HG03060 (cell line): ENCODE measurements at regions not wholly inside any gene's neighbourhood (a gene's known extent, or its start where the extent isn't known, plus 50 kb on each side); places are given as distances from the start of the nearest gene placed in this dataset.
"Not testable (repeated sequence)": the region's sequence is repeated elsewhere in the genome, so short reads cannot be mapped to it uniquely, and the experiment has no call there.

ENCODE experiments used
- ATAC-seq: cut with Tn5 transposase; IDR thresholded peaks from one replicate; pipeline ENCODE4 v1.9.1; 2021; ENCODE audit warnings: low read depth, moderate number of reproducible peaks; ENCODE audit not compliant: unreplicated experiment

DNA sequence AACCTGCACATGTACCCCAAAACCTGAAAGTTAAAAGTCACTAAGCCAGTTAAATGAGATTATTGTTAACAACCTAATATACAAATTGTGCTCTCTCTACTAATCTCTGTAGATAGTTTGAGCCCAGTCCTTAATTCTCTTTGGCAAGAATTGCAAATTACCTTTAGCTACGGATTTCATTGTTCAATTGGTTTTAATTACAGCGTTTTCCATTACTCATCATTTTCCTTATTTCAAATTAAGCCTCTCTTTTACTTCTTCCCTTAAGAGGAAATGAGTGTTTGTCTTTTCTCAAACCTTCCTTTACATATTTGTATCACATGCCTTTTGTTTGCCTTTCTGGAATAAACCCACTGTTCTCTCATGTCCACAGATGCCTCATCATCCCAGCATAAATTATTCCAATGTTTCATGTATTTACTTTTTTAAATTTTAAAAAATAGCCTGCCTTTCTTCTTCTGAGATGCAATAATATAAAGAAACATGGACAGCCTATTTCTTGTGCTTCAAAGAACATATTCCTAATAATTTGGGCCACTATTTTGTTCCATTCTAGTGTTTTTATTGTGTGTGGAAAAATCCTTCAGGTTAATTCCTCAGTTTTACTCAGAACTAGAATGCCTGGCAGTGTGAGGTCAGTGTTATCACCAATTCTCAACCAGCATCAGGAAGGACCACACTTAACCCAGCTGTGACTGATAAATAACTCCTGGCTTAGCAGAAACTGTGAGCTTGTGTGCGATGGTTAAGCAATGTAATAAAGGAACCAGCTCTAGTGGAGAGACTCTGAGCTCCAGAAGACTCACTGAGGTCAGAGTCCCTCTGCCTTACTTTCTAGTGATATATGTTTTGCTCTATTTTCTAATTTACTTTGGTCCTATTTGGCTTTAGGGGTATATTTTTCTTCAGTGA, 600.5 kb downstream of the LTN1 start:
- ATAC-seq: no peak

- no peak for ATAC-seq
Measured at GRCh38 chr21:28387220-28387619, 605.5 kb downstream of the LTN1 start.

GRCh38 chr21:28385845-28386244, 606.8 kb downstream of the LTN1 start:
- ATAC-seq: no peak

- ATAC-seq: not testable (repeated sequence)
Measured at GRCh38 chr21:28381000-28381745, 611.5 kb downstream of the LTN1 start.

GRCh38 chr21:28380241-28380640, 612.4 kb downstream of the LTN1 start:
- no peak for ATAC-seq

DNA sequence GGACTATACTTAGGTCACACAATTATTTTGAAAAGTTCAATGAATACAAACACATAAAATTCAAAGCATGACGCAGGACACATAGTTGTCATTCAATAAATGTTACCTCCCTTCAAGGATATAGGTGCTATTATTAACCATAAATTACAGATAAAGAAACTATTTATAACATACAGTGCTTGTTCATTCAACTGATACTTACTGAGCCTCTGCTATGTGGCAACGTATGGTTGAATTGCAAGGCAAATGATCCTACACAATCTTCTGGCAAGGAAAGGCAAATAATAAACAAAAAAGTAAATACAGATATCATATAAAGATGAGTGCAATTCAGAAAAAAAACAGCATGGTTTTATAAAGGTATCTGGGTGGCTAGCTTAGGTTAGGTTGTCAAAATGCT, 614.7 kb downstream of the LTN1 start:
- no peak for ATAC-seq

GRCh38 chr21:28375708-28376385, 616.8 kb downstream of the LTN1 start:
- no peak for ATAC-seq

GRCh38 chr21:28374881-28375280, 617.8 kb downstream of the LTN1 start:
- ATAC-seq: no peak

GRCh38 chr21:28371713-28372112, 621.0 kb downstream of the LTN1 start:
- no peak for ATAC-seq

- no peak for ATAC-seq
Measured at GRCh38 chr21:28359300-28359699, 633.4 kb downstream of the LTN1 start.

- no peak for ATAC-seq
Measured at GRCh38 chr21:28358702-28359101, 634.0 kb downstream of the LTN1 start.

- no peak for ATAC-seq
Measured at GRCh38 chr21:28358170-28358569, 634.5 kb downstream of the LTN1 start.

DNA sequence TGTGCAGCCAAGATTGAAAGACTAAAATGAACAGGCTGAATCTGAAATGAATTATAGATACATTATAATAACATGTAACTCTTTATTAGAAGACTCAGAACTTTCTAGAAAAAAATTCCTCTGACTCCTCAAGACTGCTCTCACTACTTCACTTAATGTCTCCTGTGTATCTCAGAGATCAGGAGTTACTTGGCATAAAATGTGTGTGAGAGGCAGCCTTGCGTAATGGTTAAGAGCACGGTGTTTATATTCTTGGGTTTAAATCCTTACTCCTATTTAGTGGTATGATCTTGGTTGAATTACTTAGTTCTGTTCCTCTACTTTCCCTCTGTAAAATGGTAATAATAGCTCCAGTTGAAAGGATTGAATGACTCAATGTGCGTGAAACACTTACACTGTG, 634.9 kb downstream of the LTN1 start:
- ATAC-seq: no peak

GRCh38 chr21:28356422-28356821, 636.3 kb downstream of the LTN1 start:
- no peak for ATAC-seq

DNA sequence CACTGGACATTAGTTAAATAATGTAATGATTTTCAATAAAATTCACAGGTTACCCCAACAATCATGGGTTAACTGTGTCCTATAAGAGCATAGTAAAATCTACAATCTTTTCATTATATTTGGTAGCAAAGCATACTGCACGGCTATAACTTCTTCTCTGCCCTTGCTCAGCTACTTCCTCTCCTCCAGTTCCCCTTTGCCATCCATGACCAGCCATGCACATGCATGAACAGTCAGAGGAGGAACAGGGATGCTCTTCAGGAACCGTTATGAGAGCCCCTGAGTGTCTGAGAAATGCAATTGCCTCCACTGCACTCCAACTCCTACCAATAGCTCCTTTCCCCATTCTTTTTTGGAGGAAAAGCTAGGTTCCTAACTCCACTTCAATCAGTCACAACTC, 646.7 kb downstream of the LTN1 start:
- ATAC-seq: no peak

DNA sequence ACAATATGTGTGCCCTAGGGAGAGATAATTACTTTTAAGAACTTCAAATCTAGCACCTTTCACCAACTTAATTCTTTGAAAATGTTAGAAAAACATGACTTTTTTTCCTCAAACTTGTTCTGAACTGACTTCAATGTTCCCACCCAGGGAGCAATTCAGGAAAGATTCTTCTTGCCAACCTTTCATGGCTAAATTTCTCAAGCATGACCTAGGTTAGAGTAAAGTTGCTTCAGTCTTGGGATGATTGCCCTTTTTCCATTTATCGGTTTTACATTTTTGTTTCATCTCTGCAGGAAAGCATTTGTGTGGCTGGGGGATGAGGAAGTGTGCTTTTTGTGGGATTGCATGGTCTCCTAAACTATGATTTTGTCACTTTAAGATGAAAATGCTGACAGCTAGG, 647.7 kb downstream of the LTN1 start:
- ATAC-seq: no peak

DNA sequence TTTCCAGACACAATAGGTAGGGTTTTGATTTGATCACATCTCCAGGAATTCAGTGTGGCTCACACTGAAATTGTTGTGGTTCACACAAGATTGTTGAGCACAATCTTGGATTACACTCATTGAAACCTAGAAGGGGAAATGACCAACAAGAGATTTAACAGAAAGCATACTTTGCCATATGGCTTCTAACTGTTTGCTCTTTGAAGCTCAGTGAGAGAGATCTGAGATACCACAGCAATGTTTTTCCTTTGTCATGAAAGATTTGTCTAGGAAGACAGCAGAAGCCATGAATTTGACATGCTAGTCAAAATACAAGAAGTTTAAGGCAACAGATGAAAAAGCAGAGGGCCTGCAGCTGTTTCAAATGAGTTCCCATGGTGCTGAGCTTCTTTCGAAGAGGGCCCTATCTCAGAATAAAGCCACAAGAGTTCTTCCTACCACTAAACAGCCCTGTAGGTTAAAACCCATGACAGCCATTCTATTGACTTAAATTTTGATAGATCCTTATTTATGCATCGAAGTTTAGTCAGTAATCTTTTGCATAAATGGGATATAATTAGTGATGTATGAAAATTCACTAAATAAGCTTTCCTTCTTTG, 650.4 kb downstream of the LTN1 start:
- no peak for ATAC-seq

DNA sequence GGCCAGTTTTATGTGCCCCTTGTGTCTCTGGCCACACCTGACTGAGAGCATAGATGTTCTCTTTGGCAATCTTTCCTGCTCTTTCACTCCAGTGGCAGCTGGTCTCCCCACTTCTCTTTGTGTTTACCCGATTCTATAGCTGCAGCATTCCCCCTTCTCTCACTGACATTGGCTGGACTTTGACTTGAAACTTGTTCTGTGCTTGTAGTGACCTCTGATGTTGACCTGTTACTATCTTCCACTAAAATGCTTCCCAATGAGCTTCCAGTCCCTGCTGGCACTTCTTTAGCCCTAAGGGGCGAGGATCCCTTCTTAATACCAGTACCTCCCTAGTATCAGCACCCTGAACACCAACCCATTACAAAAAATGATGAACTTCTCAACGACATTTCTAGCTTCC, 653.3 kb downstream of the LTN1 start:
- no peak for ATAC-seq

GRCh38 chr21:28338701-28339305, 653.9 kb downstream of the LTN1 start:
- no peak for ATAC-seq

DNA sequence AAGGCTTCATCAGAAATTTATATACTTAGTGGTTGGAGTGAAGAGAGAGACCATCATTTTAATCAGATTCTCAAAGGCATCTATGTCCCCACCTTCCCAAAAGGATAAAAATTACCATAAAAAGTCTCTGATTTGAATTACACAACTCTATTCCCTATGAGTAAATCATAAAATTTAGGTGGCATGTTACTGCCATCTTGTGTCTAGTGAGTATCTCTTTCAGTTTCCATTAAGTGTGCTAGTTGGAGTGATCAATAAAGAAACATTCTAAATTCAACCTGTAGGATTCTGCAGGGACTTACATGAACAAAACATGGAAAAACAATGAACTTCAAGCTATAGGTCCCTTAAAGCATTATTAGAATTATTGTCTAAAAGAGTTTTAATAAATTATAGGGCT, 655.4 kb downstream of the LTN1 start:
- no peak for ATAC-seq
